GM21529 (cell line): ENCODE measurements at regions not wholly inside any gene's neighbourhood (a gene's known extent, or its start where the extent isn't known, plus 50 kb on each side); places are given as distances from the start of the nearest gene placed in this dataset.

ENCODE experiments used
- ATAC-seq: cut with Tn5 transposase; IDR thresholded peaks from one replicate; pipeline ENCODE4 v1.9.1; 2021; ENCODE audit not compliant: unreplicated experiment

DNA sequence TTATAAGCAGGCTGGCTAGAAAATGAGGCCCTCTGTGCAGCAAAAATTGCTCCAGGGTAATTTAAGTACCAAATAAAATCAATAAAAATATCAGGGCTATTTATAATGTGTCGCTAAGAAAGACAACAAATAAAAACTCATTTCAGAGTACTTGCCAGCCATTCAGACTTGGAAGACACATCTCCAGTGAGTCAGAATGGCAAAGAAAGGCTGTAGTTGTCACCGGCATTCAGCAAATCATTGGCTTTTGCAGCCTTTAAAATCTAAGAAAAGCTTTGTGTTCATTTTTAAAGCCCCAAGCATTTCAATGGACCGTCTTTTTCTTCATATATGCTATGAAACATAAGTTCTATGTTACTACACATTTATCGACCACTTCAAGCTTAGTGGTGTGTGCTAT is 141.1 kb upstream of the HNMT start:
- ATAC-seq = no peak

DNA sequence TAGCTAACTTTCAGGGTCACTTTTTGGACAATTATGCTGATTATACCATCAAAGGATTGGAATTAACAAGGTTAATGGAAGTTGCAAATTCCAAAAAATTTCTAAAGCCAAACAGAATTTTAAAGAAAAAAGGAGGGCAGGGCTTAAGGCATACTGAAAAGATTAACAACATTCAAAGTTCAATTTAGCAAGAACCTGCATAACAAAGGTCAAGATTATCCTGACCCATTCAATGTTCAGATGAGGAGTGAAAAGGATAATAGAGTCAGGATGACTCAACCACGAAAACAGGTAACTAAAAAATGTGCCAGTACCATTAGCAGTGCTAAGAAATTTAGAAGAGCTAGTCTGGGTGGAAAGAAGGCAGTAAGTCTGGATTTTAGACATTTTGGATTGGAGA is 139.8 kb upstream of the HNMT start:
- no peak for ATAC-seq

- peak; percentile 98 for ATAC-seq
Observed at GRCh38 chr2:137826373-137827372, 137.6 kb upstream of the HNMT start.

GRCh38 chr2:137828624-137829023 is 135.6 kb upstream of the HNMT start:
- ATAC-seq = no peak

DNA sequence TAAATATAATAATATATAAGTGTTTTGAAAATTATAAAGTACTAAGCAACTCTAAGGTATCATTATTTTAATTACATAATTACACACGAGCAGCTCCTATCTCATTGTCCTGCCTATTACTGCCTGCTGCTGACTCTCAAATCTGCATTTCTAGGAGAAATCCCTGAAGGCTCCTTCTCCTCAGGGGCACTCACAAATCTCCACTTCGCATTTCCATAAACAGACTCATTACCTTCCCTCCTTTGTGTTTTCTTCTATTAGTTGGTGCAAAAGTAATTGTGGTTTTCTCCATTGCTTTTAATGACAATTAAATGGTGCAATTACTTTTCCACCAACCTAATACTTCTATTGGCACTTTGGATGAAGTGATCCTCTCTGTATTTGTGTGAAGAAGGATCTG is 135.0 kb upstream of the HNMT start:
- ATAC-seq = no peak

- ATAC-seq = no peak
Observed at GRCh38 chr2:137834760-137835379, 129.4 kb upstream of the HNMT start.

DNA sequence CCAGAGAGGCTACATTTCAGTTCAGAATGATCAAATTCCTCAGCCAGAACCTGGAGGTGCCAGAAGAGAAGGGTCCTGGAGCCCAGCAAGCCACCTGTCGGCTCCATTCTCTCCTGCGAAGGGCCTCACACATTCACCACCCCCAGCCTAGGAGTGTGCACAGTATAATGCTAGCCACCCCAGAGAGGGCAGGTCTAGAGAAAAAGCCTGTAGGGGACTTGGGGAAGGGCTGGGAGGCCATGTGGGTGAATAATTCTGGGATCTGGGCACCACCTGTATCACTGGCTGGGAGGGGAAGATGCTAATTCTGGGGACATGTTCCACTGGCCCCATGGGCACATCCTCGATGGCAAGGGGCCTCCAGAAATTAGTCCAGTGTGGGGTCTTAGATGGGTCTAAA is 127.6 kb upstream of the HNMT start:
- ATAC-seq = no peak

DNA sequence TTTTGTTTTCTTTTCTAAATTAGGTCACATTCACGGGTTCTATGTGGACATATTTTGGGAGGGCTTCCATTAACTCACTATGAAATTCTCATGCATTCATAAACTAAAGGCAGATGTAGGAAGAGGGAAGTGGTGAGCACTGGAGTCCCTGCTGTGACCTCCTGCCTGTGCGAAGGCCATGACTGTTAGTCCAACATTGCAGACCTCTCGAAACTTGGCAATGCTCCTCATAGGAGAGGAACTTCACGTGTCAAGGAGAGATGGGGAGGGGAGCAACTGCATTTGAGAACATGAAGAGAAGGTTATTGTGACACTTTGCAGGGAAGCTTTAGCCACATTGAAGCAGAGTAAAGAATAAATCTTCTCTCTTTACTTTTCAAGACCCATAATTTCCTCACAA is 126.4 kb upstream of the HNMT start:
- ATAC-seq = no peak

GRCh38 chr2:137838255-137839092 is 125.8 kb upstream of the HNMT start:
- peak; percentile 61 for ATAC-seq

DNA sequence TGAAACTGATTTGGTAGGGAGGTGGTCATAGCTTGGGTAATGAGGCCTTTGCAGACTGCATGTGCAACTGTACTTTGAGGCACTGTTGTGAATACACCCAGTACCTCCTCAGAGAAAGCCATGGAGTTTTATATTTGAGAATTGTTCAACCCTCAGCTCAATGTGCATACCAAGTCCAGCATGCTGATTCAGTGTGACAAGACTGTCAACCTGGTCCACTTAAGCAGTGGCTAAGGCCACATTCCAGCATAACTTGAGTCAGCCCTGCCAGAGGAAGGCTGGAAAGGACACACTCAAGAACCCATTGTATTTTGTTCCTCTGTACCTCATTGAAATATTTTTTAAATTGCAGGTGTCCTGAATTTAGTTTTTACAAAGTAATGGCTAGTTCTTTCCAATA is 121.8 kb upstream of the HNMT start:
- ATAC-seq = no peak

DNA sequence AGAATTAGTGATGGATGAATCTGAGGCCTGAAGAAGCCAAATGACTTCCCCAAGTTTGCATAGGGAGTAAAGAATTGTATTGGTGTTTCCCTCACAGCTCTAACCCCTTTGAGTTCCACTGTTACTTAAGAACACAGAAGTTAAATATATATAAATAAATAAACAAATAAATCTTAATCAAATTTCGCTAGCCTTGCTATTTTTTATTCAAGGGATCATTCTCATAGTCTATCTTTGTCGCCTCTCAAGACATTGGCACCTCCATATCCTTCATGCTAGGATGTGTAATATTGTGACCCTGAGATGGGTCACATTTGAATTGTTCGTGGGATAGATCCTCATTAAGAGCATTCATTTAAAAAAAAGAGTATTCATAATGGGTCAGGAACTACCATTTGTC is 121.3 kb upstream of the HNMT start:
- ATAC-seq = no peak

DNA sequence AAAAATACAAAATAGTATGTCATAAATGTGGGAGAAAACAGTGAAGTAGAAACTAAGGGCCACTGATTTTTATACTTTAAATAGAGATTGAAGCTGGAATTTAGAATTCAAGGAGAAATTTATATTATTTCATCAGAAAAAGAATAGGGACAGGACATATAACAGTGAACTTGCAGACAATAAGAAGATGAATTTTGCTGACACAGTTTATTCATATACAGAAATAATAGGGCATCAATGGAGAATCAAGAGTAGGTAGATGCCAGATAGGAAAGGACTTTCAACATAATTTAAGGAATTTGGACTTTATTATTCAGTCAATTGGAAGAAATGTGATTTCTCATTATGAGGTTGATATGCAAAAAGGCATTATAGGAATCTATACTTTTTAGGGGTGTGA is 118.9 kb upstream of the HNMT start:
- no peak for ATAC-seq

DNA sequence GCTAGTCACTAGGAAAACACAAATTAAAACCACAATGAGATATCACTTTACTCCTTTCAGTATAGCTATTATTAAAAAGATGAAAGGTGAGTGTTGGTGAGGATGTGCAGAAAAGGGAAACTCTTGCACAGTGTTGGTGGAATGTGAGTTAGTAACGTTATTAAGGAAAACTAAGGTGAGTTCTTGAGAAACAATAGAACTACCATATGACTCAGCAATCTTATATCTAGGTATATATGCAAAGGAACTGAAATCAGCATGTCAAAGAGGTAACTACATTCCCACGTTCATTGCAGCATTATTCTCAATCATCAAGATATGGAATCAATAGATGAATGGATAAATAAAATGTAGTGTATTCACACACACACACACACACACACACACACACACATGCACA is 117.3 kb upstream of the HNMT start:
- no peak for ATAC-seq

DNA sequence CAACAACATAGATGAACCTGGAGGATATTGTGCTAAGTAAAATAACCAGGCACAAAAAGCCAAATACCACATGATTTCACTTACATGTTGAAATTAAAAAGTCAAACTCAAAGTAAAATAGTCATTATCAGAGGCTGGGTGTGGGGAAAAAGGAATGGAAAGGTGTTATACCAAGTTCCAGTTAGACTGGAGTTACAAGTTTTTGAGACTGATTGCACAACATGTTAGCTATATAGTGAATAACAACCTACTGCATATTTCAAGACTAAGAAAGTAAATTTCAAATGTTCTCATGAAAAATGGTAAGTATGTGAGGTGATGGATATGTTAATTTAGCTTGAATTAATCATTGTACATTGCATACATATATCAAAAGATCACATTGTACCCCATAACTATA is 116.8 kb upstream of the HNMT start:
- no peak for ATAC-seq

DNA sequence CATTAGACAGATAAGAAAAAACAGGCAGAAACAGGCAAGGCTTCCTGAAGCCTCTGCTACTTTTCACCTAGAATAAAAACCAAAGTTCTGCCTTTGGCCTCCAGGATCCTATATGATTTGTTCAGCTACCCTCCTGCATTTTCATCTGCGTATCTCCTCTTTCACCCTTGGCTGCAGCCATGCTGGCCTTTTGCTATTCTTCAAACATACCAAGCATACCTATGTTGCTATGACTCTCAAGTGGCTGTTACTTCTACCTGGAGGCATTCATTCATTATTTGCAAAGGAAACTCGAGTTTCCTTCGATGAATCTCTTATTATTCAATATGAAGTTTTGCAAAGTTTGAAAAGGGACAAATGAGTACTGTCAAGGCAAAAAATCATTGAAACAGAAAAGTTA is 106.4 kb upstream of the HNMT start:
- ATAC-seq = no peak

DNA sequence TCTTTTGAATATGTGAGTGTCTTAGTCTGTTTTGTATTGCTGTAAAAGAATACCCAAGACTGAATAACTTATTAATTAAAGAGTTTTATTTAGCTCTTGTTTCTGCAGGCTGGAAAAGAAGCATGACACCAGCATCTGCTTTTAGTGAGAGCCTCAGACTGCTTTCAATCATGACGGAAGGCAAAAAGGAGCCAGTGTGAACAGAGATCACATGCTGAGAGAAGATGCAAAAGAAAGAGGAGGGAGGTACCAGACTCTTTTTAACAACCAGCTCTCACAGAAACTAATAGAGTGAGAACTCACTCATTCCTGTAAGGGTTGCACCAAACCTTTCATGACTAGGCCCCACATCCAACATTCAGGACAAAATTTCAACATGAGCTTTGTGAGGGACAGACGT is 101.6 kb upstream of the HNMT start:
- no peak for ATAC-seq

GRCh38 chr2:137865954-137866540 is 98.2 kb upstream of the HNMT start:
- peak; percentile 70 for ATAC-seq

GRCh38 chr2:137870682-137871081 is 93.6 kb upstream of the HNMT start:
- ATAC-seq = peak; percentile 64

DNA sequence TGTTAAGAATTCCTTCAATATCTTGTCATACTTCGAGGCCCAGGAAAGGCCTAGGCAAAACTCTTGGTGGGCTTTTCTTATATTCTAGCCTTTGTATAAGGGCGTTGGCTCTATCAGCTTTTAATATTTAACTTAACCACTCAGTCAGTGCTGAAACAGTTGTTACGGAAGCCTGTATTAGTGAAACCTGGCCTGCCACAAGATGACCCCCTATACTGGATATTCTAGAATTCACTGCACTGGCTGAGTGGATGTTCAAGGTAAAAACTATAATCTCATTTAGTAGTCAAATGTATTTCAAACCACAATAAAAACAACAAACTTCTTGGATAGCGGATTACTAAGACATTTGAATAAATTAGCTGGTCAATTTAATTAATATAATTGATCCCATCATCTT is 91.7 kb upstream of the HNMT start:
- no peak for ATAC-seq

- no peak for ATAC-seq
Observed at GRCh38 chr2:137873536-137874244, 90.6 kb upstream of the HNMT start.

DNA sequence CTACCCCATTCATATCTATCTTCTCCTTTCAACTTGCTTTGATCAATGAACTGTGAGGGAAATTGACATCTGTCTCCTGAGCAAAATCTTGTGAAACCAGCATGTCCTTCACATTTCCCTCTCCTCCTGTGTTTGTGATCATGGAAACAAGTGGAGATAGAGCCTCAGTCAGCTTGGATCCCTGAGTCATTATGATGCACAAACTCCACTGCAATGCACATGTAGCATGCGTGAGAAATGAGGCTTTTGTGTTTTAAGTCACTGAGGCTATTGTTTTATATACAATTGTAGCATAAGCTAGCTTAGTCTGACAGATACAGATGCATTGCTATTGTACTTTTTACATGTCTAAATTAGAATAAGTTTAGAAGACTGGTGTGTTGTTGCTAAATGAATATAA is 85.2 kb upstream of the HNMT start:
- no peak for ATAC-seq
